NCI-H1694 (cell line): ENCODE measurements at regions not wholly inside any gene's neighbourhood (a gene's known extent, or its start where the extent isn't known, plus 50 kb on each side); places are given as distances from the start of the nearest gene placed in this dataset.
"Not testable (repeated sequence)": the region's sequence is repeated elsewhere in the genome, so short reads cannot be mapped to it uniquely, and the experiment has no call there.

ENCODE experiments used
- DNase-seq: peaks from one replicate; lab custom pipeline; 2025; lab: John Stamatoyannopoulos, UW

GRCh38 chr5:30596495-30597064, 596.9 kb upstream of the CDH6 start:
- DNase-seq = no peak

GRCh38 chr5:30594331-30594730, 599.2 kb upstream of the CDH6 start:
- no peak for DNase-seq

- no peak for DNase-seq
These were observed 600.7 kb upstream of the CDH6 start for GRCh38 chr5:30592833-30593232.

GRCh38 chr5:30581198-30581935, 612.1 kb upstream of the CDH6 start:
- DNase-seq = no peak

- DNase-seq = no peak
These were observed 618.7 kb upstream of the CDH6 start for GRCh38 chr5:30574761-30575160.

- no peak for DNase-seq
These were observed 621.2 kb upstream of the CDH6 start for GRCh38 chr5:30572279-30572678.

GRCh38 chr5:30561771-30562170, 631.7 kb upstream of the CDH6 start:
- DNase-seq = no peak

GRCh38 chr5:30551618-30552017, 641.9 kb upstream of the CDH6 start:
- DNase-seq = no peak

GRCh38 chr5:30548580-30549305, 644.7 kb upstream of the CDH6 start:
- no peak for DNase-seq

- DNase-seq = no peak
These were observed 653.3 kb upstream of the CDH6 start for GRCh38 chr5:30540150-30540549.

GRCh38 chr5:30539004-30539634, 654.4 kb upstream of the CDH6 start:
- DNase-seq = no peak

GRCh38 chr5:30525353-30525752, 668.1 kb upstream of the CDH6 start:
- no peak for DNase-seq

GRCh38 chr5:30524428-30524827, 669.1 kb upstream of the CDH6 start:
- DNase-seq = no peak

- DNase-seq = no peak
These were observed 670.4 kb upstream of the CDH6 start for GRCh38 chr5:30523061-30523460.

GRCh38 chr5:30505014-30505886, 688.2 kb upstream of the CDH6 start:
- DNase-seq = no peak

GRCh38 chr5:30502277-30502676, 691.2 kb upstream of the CDH6 start:
- DNase-seq = no peak

GRCh38 chr5:30501065-30501464, 692.4 kb upstream of the CDH6 start:
- no peak for DNase-seq

- DNase-seq = no peak
These were observed 693.0 kb upstream of the CDH6 start for GRCh38 chr5:30500513-30500912.

GRCh38 chr5:30499402-30499801, 694.1 kb upstream of the CDH6 start:
- DNase-seq = no peak

- no peak for DNase-seq
These were observed 694.5 kb upstream of the CDH6 start for GRCh38 chr5:30498972-30499371.

- DNase-seq = not testable (repeated sequence)
These were observed 695.0 kb upstream of the CDH6 start for GRCh38 chr5:30498509-30498908.

GRCh38 chr5:30494113-30494512, 699.4 kb upstream of the CDH6 start:
- DNase-seq = not testable (repeated sequence)
